Heart right ventricle (tissue), 16 donors: ENCODE measurements at regions not wholly inside any gene's neighbourhood (a gene's known extent, or its start where the extent isn't known, plus 50 kb on each side); places are given as distances from the start of the nearest gene placed in this dataset.

Experiments used
- ATAC-seq, 8 donors: fragments of 200-7000 bp; cut with Tn5 transposase; one replicate each; pipeline ENCODE4 v1.9.1; 2020; ENCODE audit warnings: mild to moderate bottlenecking in 8 of 8, moderate library complexity in 8 of 8, moderate number of reproducible peaks in 1 of 8
- DNase-seq, 2 donors: peaks; one replicate each; pipeline ENCODE4 v3.0.0-alpha.2; 2020
- H3K27ac ChIP-seq, 10 donors: fragments of 200-600 bp; sonication (generic) in 2 of 10; one replicate each; pipeline versions ENCODE4 v1.5.0 to v1.8.0; 2020 to 2022; ENCODE audit warnings: mild to moderate bottlenecking in 3 of 10
- H3K27me3 ChIP-seq, 7 donors: fragments of 200-600 bp; one replicate each; pipeline ENCODE4 v1.8.0; 2021 to 2022; ENCODE audit warnings: mild to moderate bottlenecking in 2 of 7
- H3K36me3 ChIP-seq, 9 donors: fragments of 200-600 bp; sonication (generic) in 1 of 9; one replicate each; pipeline versions ENCODE4 v1.5.0 to v1.8.0; 2020 to 2022; ENCODE audit warnings: mild to moderate bottlenecking in 2 of 9
- H3K4me1 ChIP-seq, 9 donors: fragments of 200-600 bp; sonication (generic) in 1 of 9; one replicate each; pipeline versions ENCODE4 v1.5.0 to v1.8.0; 2020 to 2022; ENCODE audit warnings: mild to moderate bottlenecking in 4 of 9
- H3K4me3 ChIP-seq, 10 donors: fragments of 200-600 bp; sonication (generic) in 2 of 10; one replicate each; pipeline versions ENCODE4 v1.5.0 to v1.8.0; 2020 to 2022; ENCODE audit warnings: mild to moderate bottlenecking in 7 of 10, moderate library complexity in 2 of 10
- H3K9me3 ChIP-seq, 11 donors: fragments of 200-600 bp in 10 of 11; sonication (generic) in 2 of 11; one replicate each; pipeline versions ENCODE4 v1.5.0 to v1.8.0; 2013 to 2022; ENCODE audit warnings: mild to moderate bottlenecking in 2 of 11, control low read depth in 1 of 11, moderate library complexity in 1 of 11
- WGBS, 2 donors: extraction: QIAGEN DNeasy Blood & Tissue Kit; methylation state at CpG; one replicate each; pipeline ENCODE4 v1.1.7; 2013; ENCODE audit warnings: inconsistent platforms in 1 of 2; 5-methylcytosine and 5-hydroxymethylcytosine counted together
- intact Hi-C, 10 donors: fragments of 100-400 bp; cut with DNase I; formaldehyde crosslinking; loops; one replicate each; pipeline versions ENCODE4 v1.11.1 to v1.14.2; 2022
- TF ChIP-seq, protein P1 (sequence below), 9 donors: fragments of 200-600 bp; sonication (generic) in 2 of 9; IDR thresholded peaks; one replicate each; pipeline versions ENCODE4 v1.5.0 to v1.8.0; 2021 to 2022; ENCODE audit warnings: antibody characterized with exemption in 9 of 9, mild to moderate bottlenecking in 5 of 9, moderate library complexity in 1 of 9
- donor health status: Arrhythmogenic right ventricular cardiomyopathy.
- donor health status: ischemic (EF 13 %, LVEDD 7.1; RV severe dilation, severe dysfunction).
- donor health status: healthy with polysubstance abuse.
- donor health status: DM: no; HTN: yes; CAD: no.
- donor health status: DM: no; HTN: no; CAD: no.
- donor health status: ischemic (EF 25% LVEDD 6.9; RV normal size, moderate dysfunction).
- donor health status: ischemic (EF 25% LVEDD 5.7; RV mildly dilated, moderate dysfunction).
- donor health status: healthy.
- donor health status: DM: yes; HTN: yes; CAD: no.
- donor health status: Ischemic cardiomyopathy.
- donor health status: ischemic (EF 35%, LVEDD 5.7; RV mildly dilated, moderate dysfunction).
- donor health status: nonischemic (EF 11% LVEDD 7.7; RV severe dilation, severe dysfunction).
- donor health status: DM: yes; HTN: yes; CAD: no.
- donor health status: PGD.
- donor health status: ischemic (EF 29% LVEDD 5.4; RV normal size, mild dysfunction).
- donor health status: nonischemic (EF 23%, LVEDD 6.1; RV moderate dilation, normal function).

DNA sequence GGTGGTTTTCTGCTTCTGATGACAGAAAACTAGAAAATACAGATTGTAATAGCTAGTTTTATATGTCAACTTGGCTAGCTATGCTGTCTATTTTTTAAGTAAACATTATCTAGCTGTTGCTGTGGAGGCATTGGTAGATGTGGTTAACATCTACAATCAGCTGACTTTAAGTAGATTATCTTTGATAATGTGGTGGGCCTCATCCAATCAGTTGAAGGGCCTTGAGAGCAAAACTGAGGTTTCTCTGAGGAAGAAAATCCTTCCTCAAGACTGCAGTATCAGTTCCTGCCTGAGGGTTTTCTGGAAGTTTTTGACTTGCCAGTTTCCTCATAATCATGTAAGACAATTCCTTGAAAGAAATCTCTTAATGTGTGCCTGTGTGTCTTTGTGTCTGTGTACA lies 75.9 kb upstream of the SPHKAP start:
- H3K9me3 ChIP-seq: peaks cover 0 to 4% (median 0%) of the 10 kb centered on the region in 11 donors
- ATAC-seq: no peak
- intact Hi-C loops: no loop called here
- TF ChIP-seq, protein P1, sequence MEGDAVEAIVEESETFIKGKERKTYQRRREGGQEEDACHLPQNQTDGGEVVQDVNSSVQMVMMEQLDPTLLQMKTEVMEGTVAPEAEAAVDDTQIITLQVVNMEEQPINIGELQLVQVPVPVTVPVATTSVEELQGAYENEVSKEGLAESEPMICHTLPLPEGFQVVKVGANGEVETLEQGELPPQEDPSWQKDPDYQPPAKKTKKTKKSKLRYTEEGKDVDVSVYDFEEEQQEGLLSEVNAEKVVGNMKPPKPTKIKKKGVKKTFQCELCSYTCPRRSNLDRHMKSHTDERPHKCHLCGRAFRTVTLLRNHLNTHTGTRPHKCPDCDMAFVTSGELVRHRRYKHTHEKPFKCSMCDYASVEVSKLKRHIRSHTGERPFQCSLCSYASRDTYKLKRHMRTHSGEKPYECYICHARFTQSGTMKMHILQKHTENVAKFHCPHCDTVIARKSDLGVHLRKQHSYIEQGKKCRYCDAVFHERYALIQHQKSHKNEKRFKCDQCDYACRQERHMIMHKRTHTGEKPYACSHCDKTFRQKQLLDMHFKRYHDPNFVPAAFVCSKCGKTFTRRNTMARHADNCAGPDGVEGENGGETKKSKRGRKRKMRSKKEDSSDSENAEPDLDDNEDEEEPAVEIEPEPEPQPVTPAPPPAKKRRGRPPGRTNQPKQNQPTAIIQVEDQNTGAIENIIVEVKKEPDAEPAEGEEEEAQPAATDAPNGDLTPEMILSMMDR (IDR thresholded peaks at IDR 0.05): no peak
- H3K4me3 ChIP-seq: no peak overlapping the region
- H3K36me3 ChIP-seq: no peaks in the 10 kb centered on the region
- no peaks in the 10 kb centered on the region for H3K4me1 ChIP-seq
- no peak for DNase-seq
- H3K27me3 ChIP-seq: no peaks in the 10 kb centered on the region
- H3K27ac ChIP-seq: no peak overlapping the region

- Histone ChIP-seq H3K27ac (no peak overlapping the region), H3K27me3 (no peaks in the 10 kb centered on the region), H3K9me3 (peaks cover 0 to 6% (median 0%) of the 10 kb centered on the region in 11 donors), H3K4me1 (no peaks in the 10 kb centered on the region), H3K4me3 (no peak overlapping the region), H3K36me3 (no peaks in the 10 kb centered on the region)
- intact Hi-C loops: no loop called here
- WGBS, 2 donors: 66 to 84% methylated on average over 2 of the region's 2 CpGs
- DNase-seq: no peak
- ATAC-seq: no peak
- TF ChIP-seq, protein P1 (IDR thresholded peaks at IDR 0.05): no peak
Measured at GRCh38 chr2:228253752-228254151, 72.3 kb upstream of the SPHKAP start.

- Histone ChIP-seq H3K9me3 (peaks cover 0 to 15% (median 0%) of the 10 kb centered on the region in 11 donors), H3K4me3 (no peak overlapping the region), H3K27me3 (no peaks in the 10 kb centered on the region), H3K4me1 (no peaks in the 10 kb centered on the region), H3K27ac (no peak overlapping the region), H3K36me3 (no peaks in the 10 kb centered on the region)
- intact Hi-C loops: no loop called here
- no peak for ATAC-seq
- DNase-seq: no peak
- TF ChIP-seq, protein P1 (IDR thresholded peaks at IDR 0.05): no peak
- WGBS, 2 donors: 86 to 92% methylated on average over 2 of the region's 2 CpGs
Measured at GRCh38 chr2:228247335-228247734, 65.8 kb upstream of the SPHKAP start.

- H3K27me3 ChIP-seq: no peaks in the 10 kb centered on the region
- H3K27ac ChIP-seq: no peak overlapping the region
- no peaks in the 10 kb centered on the region for H3K36me3 ChIP-seq
- H3K4me3 ChIP-seq: no peak overlapping the region
- H3K4me1 ChIP-seq: no peaks in the 10 kb centered on the region
- ATAC-seq: no peak
- intact Hi-C loops: no loop called here
- H3K9me3 ChIP-seq: peaks cover 0 to 9% (median 0%) of the 10 kb centered on the region in 11 donors
- no peak for DNase-seq
- 87 to 89% methylated on average over 4 of the region's 4 CpGs for WGBS, 2 donors
- TF ChIP-seq, protein P1 (IDR thresholded peaks at IDR 0.05): no peak
Measured at GRCh38 chr2:228245601-228246000, 64.1 kb upstream of the SPHKAP start.

- TF ChIP-seq, protein P1 (IDR thresholded peaks at IDR 0.05): no peak
- Histone ChIP-seq H3K9me3 (peaks cover 0 to 2% (median 0%) of the 10 kb centered on the region in 11 donors), H3K27me3 (no peaks in the 10 kb centered on the region), H3K4me1 (no peaks in the 10 kb centered on the region), H3K36me3 (no peaks in the 10 kb centered on the region), H3K4me3 (no peak overlapping the region), H3K27ac (no peak overlapping the region)
- whole genome bisulfite sequencing, 2 donors: 86 to 88% methylated on average over 1 of the region's 1 CpG
- ATAC-seq (no peak), DNase-seq (no peak)
- intact Hi-C loops: no loop called here
Measured at GRCh38 chr2:228242591-228242990, 61.1 kb upstream of the SPHKAP start.
